Transverse colon (tissue), 3 donors: ENCODE measurements at regions not wholly inside any gene's neighbourhood (a gene's known extent, or its start where the extent isn't known, plus 50 kb on each side); places are given as distances from the start of the nearest gene placed in this dataset.

Source experiments
- CTCF ChIP-seq, 5 experiments: fragments of 200-600 bp in 3 of 5; fragments of 450-650 bp in 2 of 5; sonication (generic) in 3 of 5; IDR thresholded peaks; 1 replicate in 2 of 5; 2 replicates in 3 of 5; pipeline ENCODE4 v1.5.1; 2016 to 2017; ENCODE audit warnings: antibody characterized with exemption in 5 of 5, inconsistent platforms in 3 of 5, mild to moderate bottlenecking in 2 of 5, moderate library complexity in 1 of 5
- POLR2A ChIP-seq: fragments of 450-650 bp; IDR thresholded peaks from one replicate; pipeline ENCODE4 v1.6.1; 2016; ENCODE audit warnings: antibody characterized with exemption, mild to moderate bottlenecking, moderate library complexity

GRCh38 chr12:20314328-20314727 is 54.0 kb upstream of the PDE3A start:
- no peak for TF ChIP-seq CTCF (IDR thresholded peaks at IDR 0.05)
- TF ChIP-seq POLR2A: no peak
